ENCODE measurements at regions not wholly inside any gene's neighbourhood (a gene's known extent, or its start where the extent isn't known, plus 50 kb on each side); places are given as distances from the start of the nearest gene placed in this dataset.

DNA sequence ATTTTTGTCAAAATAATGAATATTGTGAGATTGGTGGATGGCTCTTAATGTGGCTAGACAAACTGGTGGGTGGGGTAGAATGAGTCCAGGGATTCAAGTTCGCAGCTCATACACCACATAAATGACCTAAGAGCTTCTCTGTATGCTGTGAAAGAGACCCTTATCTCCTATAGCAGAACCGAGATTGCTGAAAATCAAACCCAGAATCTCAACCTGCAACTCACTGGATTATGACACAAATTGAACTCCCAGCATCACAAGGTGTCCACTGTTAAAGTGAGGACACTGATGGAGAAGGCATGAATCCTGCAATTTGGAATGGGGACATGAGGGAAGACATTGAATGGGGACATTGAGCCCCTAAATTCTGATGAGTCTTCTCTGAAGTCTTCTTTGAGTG is 51.3 kb upstream of the CNKSR3 start:
- DNase-seq (ENCODE audit: low read depth in 2 of 2) = no peak

DNA sequence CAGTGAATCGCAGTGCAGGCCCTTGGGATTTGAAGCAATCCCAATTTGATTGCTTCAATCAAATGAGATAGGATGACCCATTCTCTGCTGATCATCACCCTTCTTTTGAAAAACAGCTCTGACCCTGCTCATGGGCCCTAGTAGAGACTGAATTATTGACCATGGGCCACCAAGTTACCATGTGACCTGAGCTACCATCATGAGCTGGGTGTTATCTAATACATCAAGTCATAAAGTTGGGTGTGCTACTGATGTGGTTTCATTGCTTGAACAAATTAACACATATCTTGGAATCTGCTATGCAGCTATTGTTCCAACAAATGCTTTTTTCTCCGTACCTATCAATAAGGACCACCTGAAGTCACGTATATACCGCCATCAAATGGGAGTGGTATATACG is 54.8 kb upstream of the CNKSR3 start:
- no peak for DNase-seq (ENCODE audit: low read depth in 2 of 2)

DNA sequence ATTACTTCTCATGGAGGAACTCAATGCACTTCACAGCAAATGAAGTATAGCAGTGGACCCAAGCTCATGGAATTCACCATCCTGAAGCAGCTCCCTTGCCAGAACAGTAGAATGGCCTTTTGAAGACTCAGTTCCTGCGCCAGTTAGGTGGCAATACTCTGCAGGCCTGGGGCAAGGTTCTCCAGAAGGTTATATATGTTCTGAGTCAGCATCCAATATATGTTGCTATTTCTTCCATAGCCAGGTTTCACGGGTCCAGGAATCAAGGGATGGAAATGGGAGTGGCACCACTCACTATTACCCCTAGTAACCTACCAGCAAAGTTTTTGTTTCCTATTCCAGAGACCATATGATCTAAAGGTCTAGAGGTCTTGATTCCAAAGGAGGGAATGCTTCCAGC is 56.4 kb upstream of the CNKSR3 start:
- no peak for DNase-seq (ENCODE audit: low read depth in 2 of 2)

DNA sequence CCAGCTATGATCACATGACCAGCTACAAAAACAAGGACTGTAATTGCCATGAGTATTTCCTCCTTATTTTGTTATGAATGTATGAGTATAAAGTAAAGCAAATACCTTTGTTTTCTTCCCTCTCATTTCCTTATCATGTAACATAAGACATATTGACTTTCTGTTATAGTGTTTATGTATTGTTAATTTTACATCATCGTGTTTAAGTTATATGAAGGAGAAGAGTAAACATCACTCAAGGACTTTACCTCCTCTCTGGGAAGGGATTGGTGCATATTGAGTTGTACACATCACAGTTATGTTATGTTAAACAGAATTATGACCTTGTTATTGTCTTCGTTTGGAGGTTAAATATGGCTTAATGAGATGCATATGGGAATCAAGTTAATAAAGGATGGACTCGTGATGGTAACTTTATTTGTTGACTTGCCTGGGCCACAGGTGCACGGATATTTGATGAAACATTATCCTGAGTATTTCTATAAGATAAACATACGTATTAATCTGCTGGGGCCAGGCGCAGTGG is 57.3 kb upstream of the CNKSR3 start:
- DNase-seq (ENCODE audit: low read depth in 2 of 2) = no peak

DNA sequence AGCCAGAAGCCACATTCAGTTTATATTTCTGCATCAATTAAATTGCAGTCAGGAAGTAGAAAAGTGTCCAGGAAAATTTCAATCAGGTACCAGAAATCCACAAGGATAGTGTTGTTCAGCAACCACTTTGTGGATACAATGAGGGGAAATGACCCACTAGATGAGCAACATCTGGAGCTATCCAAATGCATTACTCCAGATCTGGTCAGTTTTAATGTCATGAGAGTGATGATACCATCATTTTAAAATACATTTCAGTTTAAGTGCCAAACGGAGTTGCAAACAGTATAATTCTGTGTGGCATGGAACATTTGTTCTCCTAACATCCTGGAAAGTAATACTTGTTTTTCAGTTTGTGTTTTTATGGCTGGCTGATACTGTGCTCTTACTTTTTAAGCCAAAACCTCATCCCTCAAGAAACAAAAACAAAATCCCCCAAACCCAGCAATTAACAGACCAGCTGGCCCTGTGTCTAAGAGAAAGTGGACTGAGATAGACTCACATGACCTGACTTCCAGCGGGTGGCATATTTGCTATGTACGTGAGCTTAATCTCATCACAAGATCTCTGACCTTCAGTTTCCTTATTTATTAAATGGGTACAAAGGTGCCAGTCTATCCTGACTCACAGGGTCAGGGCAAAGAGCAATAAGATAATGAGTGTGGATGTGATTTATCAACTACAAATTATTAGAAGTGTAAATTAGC is 58.8 kb upstream of the CNKSR3 start:
- no peak for DNase-seq (ENCODE audit: low read depth in 2 of 2)

DNA sequence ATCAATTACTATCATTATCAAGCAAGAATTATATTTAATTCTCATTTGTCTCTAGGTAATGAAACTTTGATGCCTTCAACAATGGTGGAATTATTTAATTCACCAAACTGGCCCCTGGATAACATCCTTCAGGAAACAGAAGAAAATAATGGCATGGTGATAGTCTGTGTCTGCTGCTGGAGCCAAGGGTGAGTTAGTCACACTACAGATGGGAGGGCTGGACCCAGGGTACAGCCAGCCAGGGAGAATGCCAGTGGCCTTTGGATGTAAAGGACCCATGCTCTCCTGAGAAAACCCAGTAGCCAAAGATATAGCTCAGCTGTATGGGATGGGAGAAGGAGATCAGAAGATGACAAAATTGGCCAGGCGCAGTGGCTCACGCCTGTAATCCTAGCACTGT is 60.0 kb upstream of the CNKSR3 start:
- no peak for DNase-seq (ENCODE audit: low read depth in 2 of 2)

DNA sequence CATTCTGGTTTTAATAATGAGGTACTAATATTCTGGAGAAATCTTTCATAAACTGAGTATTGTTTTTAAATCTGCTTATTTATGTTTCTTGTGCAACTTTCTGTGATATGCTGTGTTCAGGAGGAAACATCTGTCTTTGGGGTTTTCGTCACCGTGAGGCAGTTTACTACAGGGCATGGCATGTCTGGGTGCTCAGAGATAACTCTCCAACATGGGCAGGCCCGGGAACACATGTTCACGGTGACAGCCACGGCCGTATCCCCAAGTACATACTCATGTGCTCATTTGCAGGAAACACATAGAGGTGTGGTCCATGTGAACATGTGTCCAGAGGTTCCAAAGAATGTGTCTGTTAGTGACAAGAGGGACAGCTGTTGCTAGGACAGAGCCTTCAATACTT is 62.1 kb upstream of the CNKSR3 start:
- DNase-seq (ENCODE audit: low read depth in 2 of 2) = no peak

DNA sequence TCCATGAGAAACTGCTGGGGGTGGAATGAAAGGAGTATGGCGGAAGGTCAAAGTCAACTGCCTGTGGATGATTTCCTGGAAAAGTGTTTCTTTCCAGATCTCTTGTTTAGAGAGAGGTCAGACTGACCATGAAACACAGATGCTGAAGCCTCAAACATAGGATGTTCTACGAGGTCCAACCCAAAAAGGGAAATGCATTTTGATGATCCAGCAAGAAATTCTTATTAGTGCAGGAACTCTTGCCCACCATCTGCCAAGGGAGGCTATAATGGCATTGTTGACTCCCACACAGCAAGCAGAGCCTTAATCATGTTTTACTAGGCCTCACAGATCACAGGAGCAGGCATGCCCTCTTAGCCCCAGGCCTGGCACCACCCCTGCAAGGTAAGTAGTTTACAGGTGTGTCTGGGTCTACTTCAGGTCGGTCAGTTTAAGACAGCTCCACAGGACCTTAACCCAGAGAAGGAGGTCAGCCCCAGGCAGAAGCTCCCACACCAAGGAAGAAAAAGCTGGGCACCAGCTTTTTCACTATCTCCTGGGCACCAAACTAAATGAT is 67.6 kb upstream of the CNKSR3 start:
- DNase-seq (ENCODE audit: low read depth in 2 of 2) = no peak

DNA sequence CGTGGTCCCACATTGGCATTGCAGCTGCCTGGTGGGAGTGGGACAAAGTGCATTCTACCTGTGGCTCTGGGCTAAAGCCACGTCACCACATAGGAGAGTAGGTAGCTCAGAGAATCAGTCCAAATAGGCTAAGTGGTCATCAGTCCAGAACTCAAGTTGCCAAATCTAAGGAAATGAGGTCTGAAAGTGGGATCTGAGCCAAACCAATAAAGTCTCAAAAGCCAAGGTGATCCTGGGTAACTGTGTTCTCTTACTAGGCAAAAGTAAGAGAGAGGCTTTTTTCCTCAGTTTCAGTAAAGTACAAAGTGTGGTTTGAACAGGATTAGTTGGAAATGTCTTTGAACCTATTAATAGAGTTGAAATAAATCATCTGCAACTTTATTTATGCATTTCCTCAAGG is 68.6 kb upstream of the CNKSR3 start:
- DNase-seq (ENCODE audit: low read depth in 2 of 2) = no peak

DNA sequence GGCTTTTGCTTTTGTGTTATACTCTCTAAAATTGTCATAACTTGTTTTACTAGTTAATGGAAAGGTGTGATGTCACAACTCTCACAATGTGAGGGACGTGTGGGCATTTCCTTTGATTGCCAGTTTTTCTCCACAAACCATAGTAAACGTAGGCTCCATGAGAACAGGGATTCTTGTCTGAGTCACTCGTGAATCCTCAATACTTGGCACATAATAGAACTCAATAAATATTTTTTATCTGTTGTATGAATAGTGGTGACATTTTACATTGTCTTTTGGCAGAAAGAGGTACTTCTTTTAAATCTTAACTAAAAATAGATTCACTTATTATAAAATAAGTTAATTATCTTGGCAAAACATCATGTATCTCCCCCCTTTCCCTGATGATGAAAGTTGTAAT is 69.0 kb upstream of the CNKSR3 start:
- DNase-seq (ENCODE audit: low read depth in 2 of 2) = no peak

DNA sequence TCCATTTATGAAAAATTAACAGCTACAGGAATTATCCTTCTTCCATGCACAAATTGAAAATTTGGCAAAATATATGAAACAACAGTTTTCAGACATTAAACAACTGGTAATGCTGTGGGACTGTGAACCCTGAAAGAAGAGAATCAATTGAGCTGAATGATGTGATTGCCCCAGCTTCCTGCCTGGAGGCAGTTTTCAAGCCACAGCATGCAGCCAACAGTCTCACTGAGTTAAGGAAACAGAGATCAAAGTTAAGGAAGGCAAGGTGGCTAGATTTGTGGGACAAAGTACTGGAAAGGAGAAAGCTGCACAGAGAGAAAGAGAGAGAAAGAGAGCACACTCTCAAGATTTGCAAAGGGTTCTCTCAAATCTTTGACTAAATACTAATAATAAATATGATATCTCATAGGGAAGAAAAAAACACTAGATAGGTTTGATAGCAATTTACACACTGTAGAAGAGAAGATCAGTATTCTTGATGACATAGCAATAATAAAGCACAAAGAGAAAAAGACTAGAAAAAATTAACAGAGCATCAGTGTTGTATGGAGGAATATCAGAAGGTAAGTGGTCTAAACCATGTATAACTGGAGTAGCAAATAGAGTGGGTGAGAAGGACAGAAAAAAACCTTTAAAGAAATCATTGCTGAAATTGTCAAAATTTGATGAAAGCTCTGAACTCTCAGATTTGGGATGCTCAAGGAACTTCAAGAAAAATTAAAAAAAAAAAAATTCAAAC is 70.1 kb upstream of the CNKSR3 start:
- DNase-seq (ENCODE audit: low read depth in 2 of 2) = no peak

DNA sequence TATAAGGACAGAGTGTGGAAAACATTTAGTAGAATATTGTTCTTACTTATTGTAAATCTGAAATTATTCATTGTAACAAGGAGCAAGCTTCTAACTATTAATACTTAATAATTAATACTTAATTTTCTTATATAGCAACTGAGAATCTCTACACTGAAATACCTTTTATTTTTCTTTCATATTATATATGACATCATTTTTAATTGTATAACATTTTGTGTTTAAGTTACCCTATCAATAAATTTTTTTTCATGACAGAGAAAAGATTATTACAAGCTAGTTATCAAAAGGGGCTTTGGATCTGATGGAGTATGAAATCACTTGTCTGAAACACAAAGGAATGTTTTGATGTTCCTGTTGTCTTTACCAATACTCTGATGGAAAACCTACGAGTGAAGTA is 72.2 kb upstream of the CNKSR3 start:
- no peak for DNase-seq (ENCODE audit: low read depth in 2 of 2)

DNA sequence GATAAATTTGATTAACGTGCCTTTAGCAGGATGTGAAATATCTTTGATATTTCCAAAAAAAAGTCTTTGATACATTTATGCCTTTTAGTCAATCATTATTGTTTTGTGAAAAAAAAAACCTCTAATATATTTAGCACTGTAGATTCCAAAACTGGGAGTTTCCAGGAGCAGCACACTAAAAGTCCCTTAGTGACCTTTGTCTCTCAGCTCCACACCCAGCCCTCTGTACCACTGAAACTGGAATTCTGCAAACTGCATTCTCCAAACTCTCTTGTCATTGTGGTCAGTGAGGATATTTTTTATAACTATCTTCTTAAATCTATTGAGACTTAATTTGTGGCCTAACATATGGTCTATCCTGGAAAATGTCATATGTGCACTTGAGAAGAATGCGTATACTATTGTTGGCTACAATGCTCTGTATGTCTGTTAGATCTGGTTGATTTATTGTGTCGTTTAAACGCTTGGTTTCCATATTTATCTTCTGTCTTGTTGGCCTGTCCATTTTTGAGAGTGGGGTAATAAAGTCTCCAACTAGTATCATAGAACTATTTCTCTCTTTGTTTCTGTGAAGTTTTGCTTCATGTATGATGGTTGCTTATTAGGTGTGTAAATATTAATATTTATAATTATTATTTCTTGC is 73.2 kb upstream of the CNKSR3 start:
- no peak for DNase-seq (ENCODE audit: low read depth in 2 of 2)

DNA sequence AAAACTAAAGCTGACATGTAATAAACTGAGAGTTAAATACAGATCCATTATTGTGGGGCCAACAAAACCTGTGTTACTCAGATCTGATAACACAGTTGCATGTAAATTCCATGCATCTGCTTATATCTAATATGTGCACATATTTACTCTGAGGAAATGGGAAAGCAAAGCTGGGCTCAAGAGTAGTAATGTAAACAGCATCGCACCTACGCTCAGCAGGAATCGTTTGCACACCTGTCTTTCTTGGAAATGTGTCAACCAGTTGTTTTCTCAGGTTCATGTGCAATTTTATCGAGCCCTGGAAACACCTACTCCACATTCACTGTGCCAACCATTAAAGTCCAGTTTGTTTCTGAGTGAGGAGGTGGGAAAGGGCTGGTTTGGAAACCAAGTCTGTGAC is 80.3 kb upstream of the CNKSR3 start:
- DNase-seq (ENCODE audit: low read depth in 2 of 2) = no peak

DNA sequence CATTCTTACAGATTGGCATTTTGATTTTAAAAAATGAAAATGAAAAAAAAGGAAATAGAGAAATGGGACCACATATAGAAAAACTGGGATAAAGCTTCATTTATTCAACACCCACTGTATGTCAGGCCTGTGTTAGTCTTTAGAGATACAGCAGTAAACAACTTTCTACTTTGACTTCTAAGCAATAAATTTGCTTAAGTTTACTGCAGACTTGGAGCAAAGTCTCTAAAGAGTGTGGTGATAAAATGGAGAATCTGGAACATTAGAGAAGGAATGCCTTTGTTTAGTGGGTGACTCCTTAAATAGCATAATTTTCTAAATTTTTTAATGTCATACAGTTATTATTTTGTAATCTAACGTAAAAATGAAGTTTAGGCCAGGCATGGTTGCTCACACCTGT is 80.7 kb upstream of the CNKSR3 start:
- no peak for DNase-seq (ENCODE audit: low read depth in 2 of 2)

DNA sequence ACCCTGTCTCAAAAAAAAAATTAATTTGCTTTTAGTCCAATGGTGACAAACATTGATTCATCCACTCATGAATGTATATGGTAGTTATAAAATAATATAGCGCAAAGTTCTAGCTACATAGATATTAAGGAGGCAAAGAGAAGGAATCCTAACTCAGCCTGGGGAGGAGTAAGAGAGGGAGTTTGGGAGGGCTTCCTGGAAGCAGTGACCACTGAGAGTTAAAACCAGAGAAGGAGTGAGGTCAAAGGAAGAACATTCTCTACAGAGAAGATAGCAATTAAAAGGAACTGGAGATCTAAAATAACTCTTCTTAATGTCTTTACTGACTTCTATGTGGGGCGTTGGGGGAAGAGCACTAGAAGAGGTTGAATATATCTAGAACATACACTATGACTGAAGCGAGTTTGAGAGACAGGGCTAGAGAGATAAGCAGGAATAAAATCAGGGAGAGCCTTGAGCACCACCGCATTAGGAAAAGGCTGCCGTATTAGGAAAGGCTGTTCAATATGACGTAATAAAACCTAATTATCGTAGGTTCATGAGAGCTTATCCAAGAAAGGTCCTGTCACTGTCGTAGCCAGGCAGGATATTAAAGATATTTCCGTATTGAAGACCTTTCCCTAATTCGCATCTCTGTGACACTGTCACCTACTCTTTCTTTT is 81.8 kb upstream of the CNKSR3 start:
- no peak for DNase-seq (ENCODE audit: low read depth in 2 of 2)

DNA sequence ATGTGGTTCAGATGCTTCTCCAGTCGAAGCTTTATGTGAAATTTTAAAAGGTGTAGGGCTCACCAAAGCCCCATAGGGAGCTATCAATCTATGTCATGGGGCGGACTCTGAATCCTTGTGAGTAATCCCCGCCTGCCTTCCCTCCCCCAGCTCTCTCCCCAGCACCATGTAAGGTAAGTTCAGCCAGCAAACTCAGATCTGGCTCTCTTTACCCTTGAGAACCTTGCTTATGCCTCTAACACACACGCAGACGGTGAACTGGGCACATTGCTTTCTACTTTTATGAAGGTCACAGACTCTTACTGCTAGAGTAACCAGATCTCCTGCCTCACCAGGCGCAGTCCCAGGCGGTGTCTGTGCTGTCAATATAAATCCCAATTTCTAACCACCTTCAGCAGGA is 82.6 kb upstream of the CNKSR3 start:
- no peak for DNase-seq (ENCODE audit: low read depth in 2 of 2)

DNA sequence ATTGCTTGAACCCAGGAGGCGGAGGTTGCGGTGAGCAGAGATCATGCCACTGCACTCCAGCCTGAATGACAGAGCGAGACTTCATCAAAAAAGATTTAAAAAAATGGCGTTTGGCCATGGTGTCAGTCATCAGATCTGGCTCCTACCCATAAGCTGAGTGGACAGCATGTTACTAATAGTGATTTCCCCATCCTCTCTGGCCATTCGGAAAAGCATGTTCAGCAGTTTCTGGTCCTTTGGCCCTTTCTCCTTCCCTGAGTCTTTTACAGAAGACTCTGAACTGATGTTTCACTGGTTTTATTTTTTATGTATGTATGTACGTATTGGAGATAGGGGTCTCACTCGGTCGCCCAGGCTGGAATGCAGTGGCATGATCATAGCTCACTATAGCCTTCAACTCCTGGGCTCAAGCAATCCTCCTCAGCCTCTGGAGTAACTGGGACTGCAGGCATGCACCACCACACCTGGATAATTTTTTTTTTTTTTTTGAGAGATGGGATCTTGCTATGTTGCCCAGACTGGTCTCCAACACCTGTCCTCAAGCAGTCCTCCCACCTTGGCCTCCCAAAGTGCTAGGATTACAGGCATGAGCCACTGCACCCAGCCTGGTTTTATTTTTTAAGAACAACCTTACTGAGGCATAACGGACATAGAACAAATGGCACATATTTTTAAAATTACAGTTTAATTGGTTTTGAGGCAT is 84.2 kb upstream of the CNKSR3 start:
- DNase-seq (ENCODE audit: low read depth in 2 of 2) = no peak

DNA sequence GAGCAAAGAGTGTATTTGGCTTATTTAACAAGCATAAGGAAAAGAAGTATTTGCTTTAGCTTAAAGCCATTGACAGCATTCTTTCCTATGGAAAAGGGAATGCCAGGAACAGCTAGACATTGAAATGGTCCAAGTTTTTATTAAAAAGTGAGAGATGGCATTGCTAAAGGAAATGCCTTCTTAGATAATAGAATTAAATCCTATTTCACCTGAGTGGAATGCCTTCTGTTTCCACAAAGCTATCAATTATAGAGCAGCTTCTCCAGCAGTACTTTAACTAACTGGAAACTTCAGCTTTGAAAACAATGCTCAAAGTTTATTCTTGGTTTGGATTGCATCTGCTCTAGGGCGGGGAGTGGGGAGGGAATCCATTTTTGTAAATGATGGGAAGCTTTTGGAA is 85.1 kb upstream of the CNKSR3 start:
- DNase-seq (ENCODE audit: low read depth in 2 of 2) = no peak

DNA sequence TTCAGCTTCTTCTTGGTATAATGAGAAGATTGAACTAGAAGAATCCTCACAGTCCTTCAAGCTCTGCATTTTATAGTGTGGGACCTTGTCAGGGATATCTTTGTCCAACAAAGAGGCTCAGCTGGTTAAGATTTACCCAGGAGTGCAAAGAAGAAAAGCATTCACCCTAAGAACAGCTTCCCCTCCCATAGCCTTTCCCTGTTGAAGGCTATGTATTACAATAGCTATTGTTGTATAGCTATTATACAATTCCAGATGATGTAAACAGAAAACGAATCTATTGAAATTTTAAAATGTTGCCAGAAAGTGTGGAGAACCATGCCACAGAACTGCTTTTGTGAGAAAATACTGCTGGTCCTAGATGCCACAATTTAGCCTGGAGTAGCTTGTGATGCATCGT is 85.5 kb upstream of the CNKSR3 start:
- DNase-seq (ENCODE audit: low read depth in 2 of 2) = no peak

DNA sequence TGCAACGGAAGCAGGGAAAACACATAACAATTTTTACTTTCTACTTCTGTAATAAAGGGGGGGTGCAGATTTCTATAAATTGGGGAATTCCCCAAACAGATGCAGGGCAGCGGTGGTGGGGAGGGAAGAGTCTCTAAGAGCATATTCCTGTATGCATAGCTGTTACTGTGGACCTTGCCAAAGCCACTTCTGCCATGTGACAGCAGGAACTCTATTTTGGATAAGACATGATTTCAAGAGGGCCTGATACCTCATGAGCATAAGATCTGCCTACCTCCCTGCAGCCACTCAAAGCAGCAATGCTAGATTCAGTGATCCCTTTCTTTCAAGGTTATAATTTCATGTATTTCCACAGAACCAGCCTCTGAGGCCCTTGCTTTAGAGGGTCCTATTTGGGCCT is 86.2 kb upstream of the CNKSR3 start:
- DNase-seq (ENCODE audit: low read depth in 2 of 2) = no peak

DNA sequence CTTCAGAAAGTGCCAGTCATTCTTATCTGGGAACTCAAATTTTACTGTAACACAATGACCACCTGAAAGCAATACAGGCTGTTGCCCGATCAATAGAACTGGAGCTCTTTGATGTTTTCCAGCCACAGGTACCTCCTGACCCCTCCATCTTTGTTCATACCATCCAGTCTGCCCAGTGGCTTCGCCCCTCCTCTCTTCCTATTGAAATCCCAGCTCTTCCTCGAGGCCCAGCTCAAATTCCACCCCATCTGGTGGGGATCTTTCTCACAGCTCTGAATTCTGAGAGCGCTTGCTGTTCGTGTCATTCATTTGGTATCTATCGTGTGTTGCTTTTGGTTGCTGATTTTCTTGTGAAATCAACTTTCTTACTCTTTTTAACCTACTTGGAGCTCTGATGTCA is 87.9 kb upstream of the CNKSR3 start:
- DNase-seq (ENCODE audit: low read depth in 2 of 2) = no peak
